D721Med (cell line): ENCODE measurements at regions not wholly inside any gene's neighbourhood (a gene's known extent, or its start where the extent isn't known, plus 50 kb on each side); places are given as distances from the start of the nearest gene placed in this dataset.

ENCODE experiments used
- DNase-seq: peaks from one replicate; pipeline ENCODE4 v3.0.0; 2011; ENCODE audit warnings: low spot score; ENCODE audit not compliant: insufficient read length
- FAIRE-seq: peaks from 2 replicates; lab custom pipeline; 2011; peaks lifted over from hg19 to GRCh38; lab: Jason Lieb, UNC
- CTCF ChIP-seq: IDR thresholded peaks from 2 replicates; pipeline ENCODE4 v1.5.1; 2012; ENCODE audit warnings: mild to moderate bottlenecking, control low read depth; ENCODE audit not compliant: insufficient read depth; ENCODE audit errors: missing control alignments

GRCh38 chr5:142411103-142411502, 86.3 kb upstream of the SPRY4 start:
- TF ChIP-seq CTCF = no peak
- no peak for FAIRE-seq
- no peak for DNase-seq

DNA sequence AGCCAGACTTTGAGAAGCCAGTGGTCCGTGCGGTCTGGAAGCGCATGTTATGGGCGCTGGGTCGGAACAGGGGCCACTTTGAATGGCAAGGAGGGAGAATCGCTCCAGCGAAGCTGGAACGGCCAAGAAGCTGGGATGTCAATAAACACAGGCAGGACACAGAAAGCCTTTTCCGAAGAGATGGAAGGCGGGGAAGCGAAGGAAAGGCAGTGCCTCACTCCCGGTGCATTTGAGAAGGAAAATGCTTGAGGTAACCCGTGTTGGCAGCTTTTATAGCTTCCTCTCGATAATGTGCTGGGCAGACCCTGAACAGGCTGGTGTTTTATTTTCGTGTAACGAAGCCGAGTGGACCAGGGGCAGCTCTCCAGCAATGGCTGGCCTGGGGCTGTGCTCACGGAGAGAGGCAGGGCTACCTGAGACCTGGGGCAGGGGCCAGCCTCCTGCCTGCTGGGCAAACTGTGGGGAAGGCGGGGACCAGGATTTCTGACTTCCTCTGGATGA, 84.2 kb upstream of the SPRY4 start:
- DNase-seq (no peak), FAIRE-seq (no peak)
- TF ChIP-seq CTCF = no peak

- FAIRE-seq = no peak
- no peak for DNase-seq
- no peak for TF ChIP-seq CTCF
Observed at GRCh38 chr5:142408536-142408935, 83.7 kb upstream of the SPRY4 start.

GRCh38 chr5:142405814-142406395, 81.1 kb upstream of the SPRY4 start:
- DNase-seq = no peak
- no peak for TF ChIP-seq CTCF
- no peak for FAIRE-seq

DNA sequence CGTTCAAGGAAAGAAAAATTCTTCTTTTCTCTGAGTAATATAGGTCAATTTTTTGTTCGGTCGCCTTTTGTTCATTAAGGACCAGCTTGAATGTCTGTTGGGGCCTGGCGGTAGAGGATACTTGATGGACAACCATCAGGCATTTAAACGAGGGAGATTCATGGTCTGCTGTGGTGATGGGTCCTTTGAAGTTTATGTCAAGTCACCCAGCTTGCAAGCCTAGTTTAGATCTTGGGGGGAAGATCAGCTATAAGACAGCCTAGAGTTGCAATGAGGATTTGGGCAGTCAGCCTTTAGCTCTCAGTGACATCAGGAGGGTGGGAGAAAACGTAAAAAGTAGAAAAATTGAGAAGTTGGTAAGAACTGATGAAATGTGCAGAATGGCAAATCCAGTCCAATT, 80.2 kb upstream of the SPRY4 start:
- TF ChIP-seq CTCF = no peak
- DNase-seq (no peak), FAIRE-seq (no peak)

GRCh38 chr5:142404046-142404477, 79.2 kb upstream of the SPRY4 start:
- no peak for FAIRE-seq
- no peak for DNase-seq
- TF ChIP-seq CTCF = no peak

- TF ChIP-seq CTCF = no peak
- no peak for DNase-seq
- no peak for FAIRE-seq
Observed at GRCh38 chr5:142403583-142403982, 78.8 kb upstream of the SPRY4 start.
